ENCODE measurements at regions not wholly inside any gene's neighbourhood (a gene's known extent, or its start where the extent isn't known, plus 50 kb on each side); places are given as distances from the start of the nearest gene placed in this dataset.

DNA sequence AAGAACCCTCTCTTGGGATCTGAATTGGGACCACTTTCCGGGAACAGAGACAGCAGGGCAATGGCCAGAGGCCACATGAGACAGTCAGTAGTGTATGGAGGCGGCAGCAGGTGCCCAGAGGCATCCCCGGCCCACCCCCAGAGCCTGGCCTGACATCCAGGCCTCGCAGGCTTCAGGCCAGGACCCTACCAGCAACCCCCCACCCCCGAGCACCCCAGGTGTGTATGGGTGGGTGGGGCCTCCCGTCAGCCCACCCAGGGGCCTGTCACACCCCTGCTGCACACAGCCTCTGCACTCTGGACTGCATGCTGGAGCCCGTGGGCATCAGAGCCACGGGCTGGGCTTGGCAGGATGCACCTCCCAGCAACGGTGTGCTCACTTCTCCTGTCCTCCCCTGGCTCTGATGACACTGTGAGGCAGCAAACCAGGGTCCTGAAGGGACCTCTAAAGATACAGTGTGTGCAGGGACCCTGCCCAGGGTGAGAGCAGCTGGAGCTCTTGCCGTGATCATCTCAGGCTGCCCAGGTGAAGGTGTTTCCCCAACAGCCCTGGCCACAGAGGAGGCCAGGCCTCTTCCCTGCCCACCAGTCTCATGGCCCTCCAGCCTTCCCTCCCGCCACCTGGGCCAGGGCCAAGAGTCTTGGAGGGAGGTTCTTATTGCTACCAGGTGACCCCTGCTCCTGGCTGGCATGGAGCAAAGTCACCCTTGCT, 88.8 kb upstream of the SEPTIN5 start:
- no peak for DNase-seq

DNA sequence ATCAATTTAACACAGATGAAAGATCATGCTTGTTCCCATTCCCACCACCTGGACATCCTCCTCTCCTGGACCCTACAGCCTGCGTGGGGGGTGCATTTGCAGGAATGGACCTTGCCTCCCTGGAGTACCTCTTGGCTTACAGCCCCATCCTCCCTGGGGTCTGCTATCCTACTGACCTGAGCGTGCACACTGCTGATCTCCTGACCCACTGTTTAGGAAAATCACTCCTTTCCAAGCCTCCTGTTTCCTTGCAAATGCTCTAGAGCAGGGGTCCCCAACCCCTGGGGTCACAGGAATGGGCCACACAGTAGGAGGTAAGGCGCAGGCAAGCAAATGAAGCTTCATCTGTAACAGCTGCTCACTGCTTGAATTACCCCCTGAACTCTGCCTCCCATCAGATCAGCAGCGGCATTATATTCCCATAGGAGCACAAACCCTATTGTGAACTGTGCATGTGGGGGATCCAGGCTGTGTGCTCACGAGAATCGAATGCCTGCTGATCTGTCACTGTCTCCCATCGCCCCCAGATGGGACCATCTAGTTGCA, 88.2 kb upstream of the SEPTIN5 start:
- DNase-seq: no peak

- no peak for DNase-seq
Measured at GRCh38 chr22:19626666-19627065, 87.6 kb upstream of the SEPTIN5 start.

- no peak for DNase-seq
Measured at GRCh38 chr22:19628038-19628776, 86.1 kb upstream of the SEPTIN5 start.

GRCh38 chr22:19629331-19629719, 85.0 kb upstream of the SEPTIN5 start:
- DNase-seq: no peak

DNA sequence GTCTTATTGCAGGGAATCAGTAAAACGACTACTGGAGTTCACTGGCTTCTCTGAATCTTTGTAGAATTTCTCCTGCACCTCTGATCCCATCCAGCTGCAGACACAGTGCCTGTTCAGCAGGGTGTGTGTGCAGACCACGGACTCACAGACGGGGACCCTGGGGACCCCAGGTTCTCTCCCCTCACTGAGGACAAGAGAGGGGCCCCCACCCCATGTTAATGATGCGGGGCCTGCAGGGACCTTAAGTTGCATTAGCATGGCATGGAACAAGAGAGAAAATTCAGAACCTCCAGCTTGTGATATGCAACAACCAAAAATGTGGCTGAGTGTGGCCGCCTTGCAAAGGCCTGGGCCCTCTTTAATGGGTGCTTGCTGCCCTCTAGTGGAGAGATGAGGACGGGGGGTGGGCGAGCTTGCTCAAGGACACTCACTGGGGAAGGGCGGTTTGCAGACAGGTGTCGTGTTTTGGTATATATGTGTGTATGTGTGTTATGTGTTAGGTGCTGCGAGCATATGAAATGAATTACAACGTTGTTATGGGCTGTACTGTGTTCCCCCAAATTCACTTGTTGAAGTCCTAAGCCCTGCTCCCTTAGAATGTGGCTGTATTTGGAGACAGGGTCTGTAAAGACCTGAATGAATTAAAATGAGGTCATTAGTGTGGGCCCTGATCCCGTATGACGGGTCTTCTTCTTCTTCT, 84.4 kb upstream of the SEPTIN5 start:
- DNase-seq: peak; percentile 86 to 87

- DNase-seq: no peak
Measured at GRCh38 chr22:19630614-19631013, 83.7 kb upstream of the SEPTIN5 start.

DNA sequence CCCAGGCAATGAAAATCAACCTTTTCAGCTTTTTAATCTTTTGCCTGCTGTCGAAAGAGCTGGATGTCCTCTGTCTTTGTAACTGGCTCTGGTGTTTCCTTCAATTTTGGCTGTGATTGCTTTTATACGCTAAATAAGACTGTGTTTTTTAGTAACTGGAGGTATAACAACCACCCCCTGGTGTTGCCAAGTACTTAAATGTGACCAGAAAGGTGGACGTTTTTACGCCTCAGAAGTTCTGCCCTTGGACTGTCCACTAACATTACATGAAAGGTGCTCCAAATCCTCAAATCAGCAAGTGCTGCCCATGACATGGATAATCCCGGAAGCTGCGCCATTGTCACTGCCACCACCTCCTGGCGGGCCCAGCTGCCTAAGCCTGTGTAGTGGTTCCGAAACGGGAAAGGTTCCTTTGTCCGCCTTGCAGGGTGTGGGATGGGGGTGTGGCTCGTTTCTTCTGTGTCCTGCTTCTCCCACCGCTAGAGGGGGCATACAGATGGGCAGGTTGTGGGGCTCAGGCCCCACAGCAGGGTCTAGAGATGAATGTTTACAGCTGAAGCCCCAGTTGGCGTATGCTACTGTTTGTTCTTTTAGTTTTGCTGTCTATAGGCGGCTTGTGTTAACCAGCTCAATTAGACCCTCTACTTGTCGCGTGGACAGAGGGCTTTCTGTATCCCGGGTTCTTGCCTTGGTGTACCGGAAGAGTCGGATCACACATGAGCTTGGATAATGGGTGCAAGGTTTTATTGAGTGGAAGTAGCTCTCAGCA, 82.2 kb upstream of the SEPTIN5 start:
- peak in 1 of 2 donors; percentile 19 for DNase-seq

DNA sequence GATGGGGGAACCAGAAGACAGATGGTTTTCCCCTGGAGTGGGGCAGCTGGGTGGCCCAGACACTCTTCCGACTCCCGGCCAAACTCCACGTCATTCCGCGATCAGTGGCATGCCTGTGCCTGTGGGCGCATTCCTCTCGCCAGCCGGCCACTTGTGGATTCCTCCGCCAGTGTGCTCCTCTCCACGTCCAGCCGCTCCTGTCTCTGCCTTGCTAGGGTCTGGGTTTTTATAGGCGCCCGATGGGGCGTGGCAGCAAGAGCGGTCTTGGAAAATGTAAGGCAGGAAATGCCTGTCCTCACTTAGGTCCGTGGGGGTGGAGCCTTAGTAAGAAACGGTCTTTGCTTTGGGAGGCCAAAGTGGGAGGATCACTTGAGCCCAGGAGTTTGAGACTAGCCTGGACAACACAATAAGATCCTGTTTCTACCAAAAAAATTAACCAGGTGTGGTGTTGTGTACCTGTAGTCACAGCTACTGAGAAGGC, 81.6 kb upstream of the SEPTIN5 start:
- DNase-seq: no peak

- DNase-seq: no peak
Measured at GRCh38 chr22:19634226-19634975, 79.9 kb upstream of the SEPTIN5 start.

DNA sequence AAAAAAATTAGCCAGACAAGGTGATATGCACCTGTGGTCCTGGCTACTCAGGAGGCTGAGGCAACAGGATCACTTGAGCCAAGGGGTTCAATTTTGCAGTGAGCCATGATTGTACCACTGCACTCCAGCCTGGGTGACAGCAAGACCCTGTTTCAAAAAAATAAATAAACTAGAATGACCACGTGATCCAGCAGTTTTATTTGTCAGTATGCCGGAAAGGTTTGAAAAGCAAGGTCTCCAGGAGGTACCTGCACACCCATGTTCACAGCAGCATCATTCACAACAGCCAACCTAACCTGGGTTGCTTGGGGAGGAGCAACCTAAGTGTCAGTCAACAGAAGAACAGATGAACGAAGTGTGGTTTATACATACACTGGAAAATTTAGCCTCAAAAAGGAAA, 78.7 kb upstream of the SEPTIN5 start:
- no peak for DNase-seq

DNA sequence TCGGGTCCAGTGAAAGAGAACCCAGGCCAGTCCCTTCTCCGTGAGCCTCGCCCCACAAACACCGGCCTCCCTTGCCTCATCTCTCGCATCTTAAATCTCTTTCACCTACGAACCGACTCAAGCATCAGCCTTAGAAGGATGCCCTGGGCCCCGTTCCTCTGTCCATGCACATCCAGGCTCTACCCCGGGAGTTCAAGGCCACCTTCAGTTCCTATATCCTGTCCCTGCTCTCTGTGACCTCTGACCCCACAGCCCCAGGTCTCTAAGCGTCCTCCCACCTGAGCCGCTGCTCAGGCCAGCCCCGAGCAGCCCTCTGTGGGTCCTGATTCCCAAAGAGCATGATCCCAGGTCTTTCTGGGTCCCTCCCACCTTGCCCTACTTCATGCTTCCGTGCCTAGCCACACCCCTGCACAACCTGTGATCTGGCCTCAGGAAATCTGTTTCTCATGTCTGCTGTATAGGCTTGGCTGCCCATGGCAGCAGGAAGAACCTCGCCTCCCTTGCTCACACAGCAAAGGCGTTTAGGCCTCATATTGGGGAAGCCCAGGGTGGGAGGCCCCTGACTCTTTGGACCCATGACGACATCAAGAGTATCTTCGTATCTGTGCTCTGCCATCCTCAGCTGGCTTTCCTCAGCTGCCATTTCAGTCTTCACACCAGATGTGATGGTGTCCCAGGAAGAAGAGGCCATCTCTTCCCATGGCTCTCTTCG, 77.5 kb upstream of the SEPTIN5 start:
- no peak for DNase-seq

DNA sequence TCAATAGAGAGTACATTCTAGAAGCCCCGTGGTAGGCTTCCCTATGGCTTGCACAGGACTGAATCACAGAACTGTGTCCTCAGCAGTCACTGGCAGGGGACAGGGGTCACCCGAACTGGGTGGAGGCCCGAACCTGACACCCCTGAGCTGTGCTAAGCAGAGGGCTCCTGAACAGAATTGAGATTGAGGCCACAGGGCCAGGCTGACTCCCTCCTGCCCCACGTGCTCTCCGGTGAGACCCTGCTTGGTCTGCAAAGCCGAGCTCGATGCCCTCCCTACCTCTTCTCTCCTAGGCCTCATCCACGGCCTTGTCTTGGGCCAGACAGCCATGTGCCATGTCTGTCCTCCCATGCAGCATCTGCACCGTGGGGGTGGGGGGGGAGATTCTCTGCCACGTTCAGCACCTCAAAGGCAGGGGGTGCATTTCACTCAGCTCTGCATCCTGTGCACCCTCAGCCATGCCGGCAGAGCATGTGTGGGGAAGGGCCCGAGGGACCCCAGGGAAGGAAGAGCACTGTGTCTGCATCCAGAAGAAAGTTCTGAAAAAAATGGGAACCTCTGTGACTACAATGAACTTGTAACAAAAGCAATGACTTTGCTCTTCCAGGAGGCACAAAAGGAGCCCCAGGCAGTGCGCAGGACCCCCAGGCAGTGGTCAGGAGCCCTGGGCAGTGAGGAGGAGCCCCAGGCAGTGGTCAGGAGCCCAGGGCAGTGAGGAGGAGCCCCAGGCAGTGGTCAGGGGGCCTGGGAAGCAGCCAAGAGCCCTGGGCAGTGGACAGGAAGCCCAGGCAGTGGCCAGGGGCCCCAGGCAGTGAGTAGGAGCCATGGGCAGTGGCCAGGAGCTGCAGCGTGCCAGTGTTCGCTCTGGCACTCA, 76.7 kb upstream of the SEPTIN5 start:
- no peak for DNase-seq

GRCh38 chr22:19638282-19639015, 75.9 kb upstream of the SEPTIN5 start:
- DNase-seq: no peak

DNA sequence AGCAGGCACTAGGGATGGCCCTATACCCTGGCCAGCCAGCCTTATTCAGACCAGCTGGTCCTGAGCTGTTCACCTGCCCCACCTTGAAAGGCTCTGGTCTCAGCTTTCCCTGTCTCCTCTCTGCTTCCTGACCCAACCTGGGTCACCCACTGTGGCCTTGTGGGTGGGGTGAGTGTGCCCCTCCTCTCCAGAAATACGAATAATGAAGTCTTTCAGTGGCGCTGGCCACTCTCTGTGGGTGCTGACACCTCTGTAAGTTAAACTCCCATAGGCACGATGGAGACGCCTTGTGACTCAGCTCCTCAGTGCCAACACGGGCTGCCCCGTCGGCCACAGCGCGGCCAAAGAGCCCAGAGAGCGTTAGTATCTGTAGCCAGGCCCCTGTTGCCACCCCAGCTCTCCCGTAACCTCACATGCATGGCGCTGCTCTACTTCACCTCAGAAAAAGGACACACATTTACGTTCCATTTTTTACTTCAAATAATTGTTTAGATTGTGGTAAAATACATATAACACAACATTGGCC, 74.6 kb upstream of the SEPTIN5 start:
- DNase-seq: no peak

- DNase-seq: no peak
Measured at GRCh38 chr22:19640306-19640705, 74.0 kb upstream of the SEPTIN5 start.

DNA sequence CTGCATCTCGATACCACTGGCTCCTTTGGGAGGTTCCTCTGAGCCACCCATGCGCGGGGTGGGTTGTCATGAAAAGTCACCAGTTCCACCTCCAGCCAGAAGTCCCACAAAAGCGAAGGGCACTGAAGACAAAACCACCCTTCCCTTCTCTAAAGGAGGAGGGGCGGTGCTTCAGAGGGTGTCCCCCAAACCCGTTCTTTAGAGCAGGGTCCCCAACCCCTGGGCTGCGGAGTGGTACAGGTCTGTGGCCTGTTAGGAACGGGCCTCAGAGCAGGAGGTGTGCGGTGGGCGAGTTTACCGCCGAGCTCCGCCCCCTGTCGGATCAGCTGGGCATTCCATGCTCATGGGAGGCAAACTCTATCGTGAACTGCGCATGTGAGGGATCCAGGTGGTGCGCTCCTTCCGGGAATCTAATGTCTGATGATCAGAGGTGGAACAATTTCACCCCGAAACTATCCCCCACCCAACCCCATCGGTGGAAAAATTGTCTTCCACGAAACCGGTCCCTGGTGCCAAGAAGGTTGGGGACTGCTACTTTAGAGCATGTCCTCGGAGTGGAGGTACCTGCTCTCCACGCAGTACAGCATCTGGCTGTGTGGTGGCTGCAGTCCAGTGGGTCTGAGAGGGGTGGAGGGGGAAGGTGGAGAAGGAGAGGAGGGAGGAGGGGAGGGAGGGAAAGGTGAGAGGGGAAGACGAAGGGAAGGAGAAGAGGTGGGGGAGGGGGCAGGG, 72.9 kb upstream of the SEPTIN5 start:
- DNase-seq: no peak

GRCh38 chr22:19641983-19642451, 72.3 kb upstream of the SEPTIN5 start:
- DNase-seq: no peak

Measured in stimulated activated CD4-positive, alpha-beta T cell treated with anti-CD3 and anti-CD28 coated beads, Interleukin-2, amount 100 ng/mL, for 48 hours (primary cell).